Duodenal mucosa (tissue), 2 donors: ENCODE measurements at regions not wholly inside any gene's neighbourhood (a gene's known extent, or its start where the extent isn't known, plus 50 kb on each side); places are given as distances from the start of the nearest gene placed in this dataset.

Source experiments
- H3K27ac ChIP-seq: one replicate; pipeline ENCODE4 v1.7.0; 2013; ENCODE audit warnings: low read depth, low read length
- H3K27me3 ChIP-seq, 2 donors: one replicate each; pipeline ENCODE4 v1.7.0; 2013; ENCODE audit warnings: low read length in 2 of 2, control low read depth in 1 of 2; ENCODE audit not compliant: insufficient read depth in 2 of 2, control insufficient read depth in 1 of 2
- H3K36me3 ChIP-seq, 2 donors: one replicate each; pipeline ENCODE4 v1.7.0; 2013; ENCODE audit warnings: low read length in 2 of 2, control low read depth in 1 of 2; ENCODE audit not compliant: insufficient read depth in 2 of 2, control insufficient read depth in 1 of 2
- H3K4me1 ChIP-seq, 2 donors: one replicate each; pipeline ENCODE4 v1.7.0; 2013; ENCODE audit warnings: low read length in 2 of 2, control low read depth in 1 of 2; ENCODE audit not compliant: insufficient read depth in 2 of 2, control insufficient read depth in 1 of 2
- H3K4me3 ChIP-seq, 2 donors: one replicate each; pipeline ENCODE4 v1.7.0; 2013; ENCODE audit warnings: low read length in 2 of 2, low read depth in 1 of 2
- H3K9ac ChIP-seq, 2 donors: one replicate each; pipeline ENCODE4 v1.7.0; 2013; ENCODE audit warnings: low read length in 2 of 2, low read depth in 1 of 2
- H3K9me3 ChIP-seq, 2 donors: one replicate each; pipeline ENCODE4 v1.7.0; 2013; ENCODE audit warnings: low read length in 2 of 2, control low read depth in 1 of 2; ENCODE audit not compliant: control insufficient read depth in 1 of 2

GRCh38 chr12:25384893-25385248 lies 134.1 kb upstream of the KRAS start:
- Histone ChIP-seq H3K4me3 (peak overlapping the region; percentile 84 to 87), H3K27me3 (no peaks in the 10 kb centered on the region), H3K9me3 (no peaks in the 10 kb centered on the region), H3K9ac (peak overlapping the region; percentile 92 to 97), H3K4me1 (peaks cover 29 to 40% of the 10 kb centered on the region in 2 donors), H3K27ac (peak overlapping the region; percentile 98), H3K36me3 (no peaks in the 10 kb centered on the region)

DNA sequence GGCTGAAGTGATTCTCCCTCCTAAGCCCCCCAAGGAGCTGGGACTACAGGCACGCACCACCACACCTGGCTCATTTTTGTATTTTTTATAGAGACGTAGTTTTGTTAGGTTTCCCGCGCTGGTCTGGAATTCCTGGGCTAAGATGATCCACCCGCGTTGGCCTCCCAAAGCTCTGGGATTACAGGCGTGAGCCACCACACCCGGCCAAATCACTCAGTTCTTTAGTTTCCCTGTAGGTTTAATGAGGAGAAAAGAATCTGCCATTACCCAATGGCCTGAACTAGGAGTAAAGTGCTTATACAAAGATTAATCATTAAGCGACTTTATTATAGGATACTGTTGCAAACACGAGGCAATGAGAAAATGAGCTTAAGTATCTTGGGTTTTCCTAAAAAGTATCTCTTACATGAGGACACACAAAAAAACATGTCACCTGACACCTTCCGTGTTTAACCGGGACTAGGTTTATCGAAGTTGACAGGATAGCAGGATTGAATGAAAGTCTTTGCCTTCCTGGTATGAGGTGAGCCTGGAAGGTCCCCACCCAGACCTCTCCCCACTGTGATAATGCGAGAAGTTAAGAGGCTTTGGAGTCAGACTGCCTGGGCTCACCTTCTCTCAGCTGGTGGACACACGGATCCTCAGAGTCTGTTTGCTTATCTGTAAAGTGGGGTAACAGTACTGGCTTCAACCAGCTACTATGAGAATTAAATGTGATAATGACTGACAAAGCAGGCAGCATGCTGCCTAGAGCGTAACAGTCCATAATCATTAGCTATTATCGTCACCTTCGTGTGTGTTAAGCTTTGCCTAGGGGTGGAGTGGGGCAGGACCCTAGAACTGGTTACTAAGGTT lies 133.5 kb upstream of the KRAS start:
- peak overlapping the region; percentile 98 for H3K27ac ChIP-seq
- peak overlapping the region; percentile 84 to 87 for H3K4me3 ChIP-seq
- H3K4me1 ChIP-seq = peaks cover 29 to 40% of the 10 kb centered on the region in 2 donors
- H3K9ac ChIP-seq = peak overlapping the region; percentile 92 to 97
- no peaks in the 10 kb centered on the region for H3K36me3 ChIP-seq
- H3K9me3 ChIP-seq = no peaks in the 10 kb centered on the region
- no peaks in the 10 kb centered on the region for H3K27me3 ChIP-seq

DNA sequence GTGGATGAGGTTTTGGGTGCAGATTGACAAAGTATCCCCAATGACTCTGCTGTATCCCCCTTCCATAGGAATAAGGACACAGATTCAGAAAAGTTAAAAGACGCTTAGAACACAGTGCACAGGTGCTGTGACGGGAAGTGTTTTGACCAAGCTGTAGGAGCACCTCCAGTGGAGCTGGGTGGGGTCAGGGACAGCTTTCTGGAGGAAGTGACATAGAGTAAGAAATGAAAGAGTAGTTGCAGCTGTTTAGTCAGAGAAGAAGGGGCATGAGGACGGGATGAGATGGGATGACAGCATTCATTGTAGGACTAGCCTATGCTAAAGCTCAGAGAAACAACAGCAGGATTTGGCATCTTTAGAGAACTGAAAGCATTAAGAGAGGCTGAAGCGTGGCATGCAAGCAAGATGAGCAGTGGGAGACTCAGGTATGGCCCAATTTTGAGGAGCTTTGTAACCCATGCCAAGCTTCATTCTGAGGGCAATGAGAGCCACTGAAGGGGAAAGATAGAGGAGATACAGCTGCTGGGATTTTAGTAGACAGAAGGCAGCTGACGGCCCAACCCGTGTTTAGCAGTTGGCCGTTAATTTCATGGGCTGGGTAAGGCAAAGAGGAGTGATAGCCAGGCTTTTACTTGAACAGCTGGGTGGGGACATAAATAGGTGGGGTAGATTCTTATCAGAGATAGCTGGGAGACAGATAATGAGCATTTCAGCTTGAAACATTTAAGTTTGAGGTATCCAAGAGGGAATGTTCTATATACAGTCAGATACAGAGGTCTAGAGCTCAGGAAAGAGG lies 131.8 kb upstream of the KRAS start:
- Histone ChIP-seq H3K9ac (no peak overlapping the region), H3K9me3 (no peaks in the 10 kb centered on the region), H3K27ac (no peak overlapping the region), H3K36me3 (no peaks in the 10 kb centered on the region), H3K4me3 (no peak overlapping the region), H3K4me1 (peaks cover 19 to 31% of the 10 kb centered on the region in 2 donors), H3K27me3 (no peaks in the 10 kb centered on the region)

GRCh38 chr12:25377469-25378177 lies 126.9 kb upstream of the KRAS start:
- Histone ChIP-seq H3K27me3 (no peaks in the 10 kb centered on the region), H3K4me3 (no peak overlapping the region), H3K9ac (no peak overlapping the region), H3K36me3 (no peaks in the 10 kb centered on the region), H3K27ac (no peak overlapping the region), H3K9me3 (no peaks in the 10 kb centered on the region), H3K4me1 (peaks cover 0 to 3% of the 10 kb centered on the region in 2 donors)

DNA sequence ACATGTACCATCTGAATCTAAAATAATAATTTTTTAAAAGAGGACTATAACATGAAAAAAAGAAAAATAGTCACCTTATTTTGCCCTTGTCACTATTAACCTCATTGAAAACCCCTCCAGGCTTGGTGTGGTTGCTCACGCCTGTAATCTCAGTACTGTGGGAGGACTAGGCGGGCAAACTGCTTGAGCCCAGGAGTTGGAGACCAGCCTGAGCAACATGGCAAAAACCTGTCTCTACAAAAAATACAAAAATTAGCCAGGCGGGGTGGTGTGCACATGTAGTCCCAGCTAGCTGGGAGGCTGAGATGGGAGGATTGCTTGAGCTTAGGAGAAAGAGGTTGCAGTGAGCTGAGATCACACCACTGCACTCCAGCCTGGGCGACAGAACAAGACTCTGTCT lies 126.3 kb upstream of the KRAS start:
- H3K9me3 ChIP-seq = no peaks in the 10 kb centered on the region
- H3K9ac ChIP-seq = no peak overlapping the region
- H3K4me3 ChIP-seq = no peak overlapping the region
- no peaks in the 10 kb centered on the region for H3K36me3 ChIP-seq
- no peaks in the 10 kb centered on the region for H3K4me1 ChIP-seq
- H3K27ac ChIP-seq = no peak overlapping the region
- H3K27me3 ChIP-seq = no peaks in the 10 kb centered on the region

- Histone ChIP-seq H3K27me3 (no peaks in the 10 kb centered on the region), H3K4me3 (no peak overlapping the region), H3K4me1 (no peaks in the 10 kb centered on the region), H3K9me3 (no peaks in the 10 kb centered on the region), H3K27ac (no peak overlapping the region), H3K36me3 (no peaks in the 10 kb centered on the region), H3K9ac (no peak overlapping the region)
Measured at GRCh38 chr12:25376407-25376806, 125.7 kb upstream of the KRAS start.

DNA sequence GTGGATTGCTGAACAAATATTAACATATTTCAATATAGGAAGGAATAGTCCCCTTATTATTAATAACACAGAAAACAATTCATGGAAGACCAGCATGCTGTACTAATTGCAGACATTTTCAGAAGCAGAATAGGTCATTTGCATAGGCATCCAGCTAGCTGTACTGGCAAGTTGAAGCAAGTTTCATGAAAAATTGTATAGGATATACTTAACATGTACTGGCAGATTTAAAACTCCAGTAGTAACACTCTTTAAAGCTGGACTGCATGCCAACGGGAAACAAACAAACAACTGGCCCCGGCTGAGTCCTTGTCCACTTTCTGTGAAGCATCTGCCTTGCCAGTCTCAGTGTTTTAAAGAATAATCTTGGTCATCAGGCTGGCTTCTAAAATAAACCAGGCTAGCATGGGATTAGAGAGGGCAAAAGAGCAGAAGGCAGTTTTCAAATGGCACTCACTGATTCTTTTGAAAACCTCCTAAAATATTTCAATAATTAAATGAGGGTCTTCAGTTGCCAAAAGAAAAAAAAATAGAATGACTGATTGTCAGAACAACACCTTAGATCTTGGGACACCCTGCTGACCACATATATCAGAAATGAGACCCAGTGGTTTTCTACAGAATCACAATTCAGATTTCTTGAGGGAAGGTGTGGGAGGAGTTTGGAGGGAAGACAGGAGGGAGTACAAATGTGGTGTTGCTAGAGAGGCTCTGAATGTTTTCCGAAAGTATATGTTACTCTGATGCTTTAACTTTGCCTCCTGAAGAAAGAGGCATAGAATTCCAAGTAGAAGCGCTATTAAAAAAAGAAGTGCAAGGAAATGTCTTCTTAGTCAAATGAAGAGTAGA lies 122.5 kb upstream of the KRAS start:
- Histone ChIP-seq H3K9ac (no peak overlapping the region), H3K4me3 (no peak overlapping the region), H3K27ac (no peak overlapping the region), H3K36me3 (no peaks in the 10 kb centered on the region), H3K4me1 (no peaks in the 10 kb centered on the region), H3K9me3 (no peaks in the 10 kb centered on the region), H3K27me3 (no peaks in the 10 kb centered on the region)

GRCh38 chr12:25372002-25372401 lies 121.3 kb upstream of the KRAS start:
- Histone ChIP-seq H3K36me3 (no peaks in the 10 kb centered on the region), H3K4me3 (no peak overlapping the region), H3K27ac (no peak overlapping the region), H3K4me1 (no peaks in the 10 kb centered on the region), H3K9ac (no peak overlapping the region), H3K27me3 (no peaks in the 10 kb centered on the region), H3K9me3 (no peaks in the 10 kb centered on the region)

DNA sequence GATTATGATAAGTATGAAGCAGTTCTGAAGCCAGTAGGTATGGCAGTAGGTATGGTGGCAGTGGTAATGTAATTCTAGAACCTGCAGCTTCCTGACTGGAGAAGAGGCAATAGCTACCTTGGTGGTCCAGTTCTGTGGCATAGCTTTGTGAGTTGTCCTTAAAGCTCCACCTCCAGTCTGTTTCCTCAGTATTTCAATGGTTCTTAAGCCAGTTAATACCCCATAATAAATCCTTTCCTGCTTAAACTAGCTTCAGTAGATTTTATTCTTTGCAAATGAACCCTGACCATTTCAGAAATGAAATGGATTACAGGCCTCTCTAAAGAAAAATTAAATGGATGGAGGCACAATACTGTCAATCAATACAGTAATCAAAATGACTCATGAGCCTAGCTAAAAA lies 117.8 kb upstream of the KRAS start:
- Histone ChIP-seq H3K9ac (no peak overlapping the region), H3K4me1 (no peaks in the 10 kb centered on the region), H3K36me3 (no peaks in the 10 kb centered on the region), H3K27ac (no peak overlapping the region), H3K27me3 (no peaks in the 10 kb centered on the region), H3K4me3 (no peak overlapping the region), H3K9me3 (no peaks in the 10 kb centered on the region)
